ENCODE measurements at regions not wholly inside any gene's neighbourhood (a gene's known extent, or its start where the extent isn't known, plus 50 kb on each side); places are given as distances from the start of the nearest gene placed in this dataset.

DNA sequence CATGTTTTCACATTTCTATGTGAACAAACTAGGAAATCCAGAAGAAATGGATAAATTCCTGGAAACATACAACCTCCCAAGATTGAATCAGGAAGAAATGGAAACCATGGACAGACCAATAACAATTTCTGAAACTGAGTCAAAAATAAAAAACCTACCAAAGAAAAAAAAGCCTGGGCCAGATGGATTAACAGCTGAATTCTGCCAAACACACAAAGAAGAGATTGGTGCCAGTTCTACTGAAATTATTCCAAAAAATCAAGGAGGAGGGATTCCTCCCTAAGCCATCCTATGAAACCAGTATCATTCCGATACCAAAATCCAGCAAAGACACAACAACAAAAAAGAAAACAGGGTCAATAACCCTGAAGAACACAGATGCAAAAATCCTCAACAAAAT is 166.9 kb upstream of the FBXL7 start:
- no peak for TF ChIP-seq SMC3 (IDR thresholded peaks at IDR 0.05; ENCODE audit: low read depth, low read length)
- no peak for TF ChIP-seq POLR2A (IDR thresholded peaks at IDR 0.05; ENCODE audit: low read depth, low read length)
- no peak for TF ChIP-seq FOS (IDR thresholded peaks at IDR 0.05; ENCODE audit: low read depth, low read length)
- TF ChIP-seq MAFK (IDR thresholded peaks at IDR 0.05; ENCODE audit: low read depth, low read length), result no peak
- no peak for TF ChIP-seq RAD21 (IDR thresholded peaks at IDR 0.05; ENCODE audit: low read length)
- TF ChIP-seq BHLHE40 (IDR thresholded peaks at IDR 0.05; ENCODE audit: low read depth, low read length), result no peak
- no peak for TF ChIP-seq RFX5 (IDR thresholded peaks at IDR 0.05; ENCODE audit: low read depth, low read length)

Measured in IMR-90 (cell line).